ENCODE measurements at regions not wholly inside any gene's neighbourhood (a gene's known extent, or its start where the extent isn't known, plus 50 kb on each side); places are given as distances from the start of the nearest gene placed in this dataset.
A peak's percentile ranks its signal among the peaks of the same experiment; 100 is the strongest.

DNA sequence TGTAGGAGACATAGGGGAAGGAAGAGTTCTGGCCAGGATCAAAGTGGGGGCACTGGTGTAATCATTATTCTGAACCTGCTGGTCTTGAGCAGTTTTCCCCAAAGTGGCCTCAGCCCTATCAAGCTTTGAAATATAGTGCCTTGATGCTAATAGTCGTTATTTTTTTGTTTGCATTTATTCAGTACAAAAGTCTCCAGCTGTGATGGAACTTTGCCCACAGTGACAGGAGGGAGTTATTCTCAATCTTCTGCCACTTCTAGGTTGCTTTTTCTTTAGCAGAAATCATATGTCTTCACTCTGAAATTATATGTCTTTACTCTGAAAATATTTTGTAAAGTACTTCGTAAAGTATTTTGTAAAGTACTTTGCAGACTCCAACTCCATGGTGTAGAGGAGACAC, 93.1 kb downstream of the FAT3 start:
- no peak for DNase-seq (ENCODE audit: low read depth)

DNA sequence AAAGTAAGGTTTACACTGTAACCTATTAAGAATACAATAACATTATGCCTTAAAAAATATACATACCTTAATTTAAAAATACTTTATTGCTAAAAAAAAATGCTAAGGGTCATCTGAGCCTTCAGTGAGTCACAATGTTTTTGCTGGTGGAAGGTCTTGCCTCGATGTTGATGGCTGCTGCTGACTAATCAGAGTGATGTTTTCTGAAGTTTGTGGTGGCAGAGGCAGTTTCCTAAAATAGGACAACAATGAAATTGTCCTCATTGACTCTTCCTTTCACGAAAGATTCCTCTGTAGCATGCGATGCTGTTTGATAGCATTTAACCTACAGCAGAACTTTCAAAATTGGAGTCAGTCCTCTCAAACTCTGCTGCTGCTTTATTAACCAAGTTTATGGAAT, 97.6 kb downstream of the FAT3 start:
- peak; percentile 56 for DNase-seq (ENCODE audit: low read depth)

DNA sequence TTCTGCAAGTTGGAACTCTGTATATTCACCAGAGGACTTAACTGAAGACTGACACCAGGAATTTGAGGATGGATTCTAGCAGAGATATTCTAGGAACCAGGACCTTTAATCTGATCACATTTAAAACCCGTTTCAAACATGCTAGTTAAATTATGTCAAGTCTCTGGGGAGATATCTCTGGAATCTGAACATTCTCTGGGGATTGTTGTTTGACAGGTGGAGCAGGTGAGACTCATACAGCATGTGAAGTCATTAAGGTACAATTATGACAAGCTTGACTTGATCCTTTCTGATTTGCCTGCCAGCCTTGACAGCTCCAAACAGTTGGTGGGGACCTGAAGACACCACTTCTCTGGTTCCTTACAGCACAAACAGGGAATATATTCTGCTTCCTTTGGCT, 100.3 kb downstream of the FAT3 start:
- DNase-seq (ENCODE audit: low read depth): no peak

DNA sequence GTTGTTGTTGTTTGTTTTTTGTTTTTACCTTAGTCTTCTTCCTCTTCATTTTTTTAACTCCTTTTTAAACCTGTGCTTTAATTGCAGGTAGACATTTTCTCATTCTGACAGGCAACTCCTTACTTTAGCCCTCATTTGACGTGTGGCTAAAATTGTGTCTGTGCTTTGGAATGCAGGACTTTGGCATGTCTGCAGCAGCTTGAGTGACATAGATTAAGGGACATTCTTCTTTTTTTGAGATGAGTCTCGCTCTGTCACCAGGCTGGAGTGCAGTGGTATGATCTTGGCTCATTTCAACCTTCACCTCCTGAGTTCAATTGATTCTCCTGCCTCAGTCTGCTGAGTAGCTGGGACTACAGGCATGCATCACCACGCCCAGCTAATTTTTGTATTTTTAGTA, 100.8 kb downstream of the FAT3 start:
- no peak for DNase-seq (ENCODE audit: low read depth)

DNA sequence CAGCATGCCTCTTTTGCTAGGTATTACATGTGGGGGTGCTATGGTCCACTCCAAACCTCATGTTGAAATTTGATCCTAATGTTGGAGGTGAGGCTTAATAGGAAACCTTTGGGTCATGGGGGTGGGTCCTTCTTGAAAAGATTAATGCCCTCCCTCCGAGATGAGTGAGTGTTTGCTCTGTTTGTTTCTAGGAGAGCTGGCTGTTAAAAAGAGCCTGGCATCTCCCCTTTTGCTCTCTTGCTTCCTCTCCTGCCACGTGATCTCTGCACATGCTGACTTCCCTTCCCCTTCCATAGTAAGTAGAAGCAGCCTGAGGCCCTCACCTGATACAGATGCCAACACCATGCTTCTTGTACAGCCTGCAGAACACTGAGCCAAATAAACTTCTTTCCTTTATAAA, 104.5 kb downstream of the FAT3 start:
- no peak for DNase-seq (ENCODE audit: low read depth)

DNA sequence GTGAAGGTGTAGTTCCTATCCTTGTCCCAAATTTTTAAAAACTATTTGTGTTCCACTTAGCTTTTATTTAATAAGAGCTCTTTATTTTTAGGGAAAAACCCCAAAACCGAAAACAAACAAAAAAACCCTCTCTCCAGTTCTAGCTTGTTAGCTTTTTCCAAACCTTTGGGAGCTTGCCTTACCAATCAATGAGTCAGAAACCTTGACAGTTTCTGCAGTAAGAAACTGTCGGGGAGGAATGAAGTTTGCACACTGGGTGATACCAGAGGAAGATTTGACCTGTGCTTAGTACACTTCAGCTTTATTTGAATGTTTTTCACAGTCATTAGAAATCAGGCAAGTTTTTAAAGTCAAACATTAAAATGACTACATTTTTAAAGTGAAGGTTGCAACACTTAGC, 105.0 kb downstream of the FAT3 start:
- DNase-seq (ENCODE audit: low read depth): peak; percentile 57

DNA sequence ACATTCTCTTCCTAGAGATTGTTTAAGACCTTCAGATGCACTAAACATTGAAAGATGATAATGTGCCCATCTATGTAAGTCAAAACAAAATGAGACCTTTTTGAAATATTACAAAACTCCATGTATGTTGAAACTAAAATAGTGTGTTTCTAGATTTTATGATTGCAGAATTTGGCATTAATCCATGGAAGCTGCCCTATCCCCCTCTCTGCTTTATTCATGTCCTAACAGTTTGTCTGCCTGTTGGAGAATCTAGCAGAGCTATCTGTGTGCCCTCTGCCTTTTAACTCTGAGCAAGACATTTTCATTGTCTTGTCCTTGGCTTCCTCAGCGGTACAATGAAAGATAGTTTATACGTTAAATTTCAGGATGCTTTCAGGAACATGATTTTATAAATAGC, 105.5 kb downstream of the FAT3 start:
- no peak for DNase-seq (ENCODE audit: low read depth)

DNA sequence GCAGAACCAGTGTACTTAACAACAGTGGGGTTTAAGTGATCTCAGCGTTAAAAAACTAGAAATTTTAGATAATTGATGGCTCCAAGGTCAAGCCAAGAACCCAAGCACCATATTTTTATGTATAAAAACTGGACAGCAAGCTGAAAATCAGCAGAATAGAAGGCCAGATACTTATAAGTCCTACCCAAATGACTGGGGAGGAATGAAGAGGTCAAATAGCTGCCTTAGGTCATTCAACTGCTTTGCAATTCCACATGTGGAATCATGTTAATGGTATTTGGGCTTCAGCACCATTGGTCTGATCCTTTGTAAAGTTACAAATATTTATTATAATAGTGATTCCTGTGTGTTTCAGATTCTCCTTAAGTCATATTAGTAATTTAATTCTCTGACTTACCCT, 108.4 kb downstream of the FAT3 start:
- DNase-seq (ENCODE audit: low read depth): peak; percentile 56

DNA sequence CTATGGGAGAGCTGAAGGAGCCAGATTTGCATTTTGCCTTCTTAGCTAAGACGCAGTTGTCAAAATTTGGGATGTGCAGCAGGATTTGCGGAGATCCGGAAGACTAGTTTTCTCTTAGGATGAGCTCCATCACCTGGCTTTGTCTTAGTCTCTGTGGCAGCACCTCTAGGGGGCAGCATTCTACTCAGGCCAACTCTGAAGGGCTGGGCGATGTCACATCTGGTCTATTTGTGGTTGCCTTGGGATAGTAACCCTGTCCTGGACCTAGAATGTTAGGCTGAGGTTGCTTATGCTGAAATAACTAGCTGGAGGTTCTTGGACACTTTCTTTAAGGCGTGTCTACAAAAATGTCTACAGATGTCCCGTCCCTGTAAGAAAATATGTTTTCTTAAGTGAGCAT, 116.2 kb downstream of the FAT3 start:
- DNase-seq (ENCODE audit: low read depth): no peak

DNA sequence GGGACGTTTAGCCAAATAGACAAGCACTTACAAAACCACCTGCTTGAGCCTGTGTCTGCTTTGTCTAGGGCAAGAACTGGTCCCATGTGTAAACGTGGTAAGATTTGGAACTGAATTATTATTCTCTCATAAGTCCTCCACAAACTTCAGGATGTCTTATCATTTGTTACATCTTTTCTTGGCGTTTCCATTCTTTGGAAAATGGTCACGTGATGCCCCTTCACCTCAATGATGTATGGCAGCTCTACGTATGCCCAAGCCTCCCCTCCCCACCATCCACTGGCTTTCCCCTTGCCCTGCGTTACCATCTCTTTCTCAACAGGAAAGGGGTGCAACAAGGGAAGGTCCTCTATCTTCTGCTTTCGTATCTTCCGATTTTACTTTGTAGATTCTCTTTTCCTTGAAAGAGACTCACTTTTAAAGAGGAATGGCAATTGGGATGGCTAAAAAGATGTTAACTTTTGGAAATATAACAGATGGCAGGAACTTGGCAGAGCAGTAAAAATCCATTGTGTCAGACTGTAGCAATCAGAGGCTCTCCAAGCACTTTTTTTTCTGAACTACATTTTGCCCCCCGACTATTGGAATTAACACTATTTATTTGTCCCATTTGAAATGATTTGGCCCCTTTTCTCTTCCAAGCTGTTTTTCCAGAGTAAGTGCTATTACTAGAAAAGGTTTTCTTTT, 117.6 kb downstream of the FAT3 start:
- no peak for DNase-seq (ENCODE audit: low read depth)

DNA sequence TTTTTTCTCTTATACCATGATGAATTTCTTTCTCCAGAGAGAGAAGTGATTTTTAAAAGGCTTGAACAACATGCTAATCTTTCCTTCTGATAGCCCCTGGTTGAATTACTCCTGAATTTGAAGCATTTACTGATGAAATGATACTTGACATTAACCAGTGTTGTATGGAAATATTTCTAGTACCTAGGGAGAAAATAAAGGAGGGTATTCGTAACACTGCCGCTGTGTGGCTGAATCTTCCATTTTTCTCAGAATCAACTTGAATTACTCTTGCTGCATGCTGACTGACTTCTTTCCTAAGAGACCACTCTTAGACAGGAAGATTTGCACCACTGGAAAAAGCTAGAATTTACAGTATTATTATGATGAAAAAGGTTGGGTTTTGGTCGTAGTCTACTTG, 118.3 kb downstream of the FAT3 start:
- DNase-seq (ENCODE audit: low read depth): no peak

DNA sequence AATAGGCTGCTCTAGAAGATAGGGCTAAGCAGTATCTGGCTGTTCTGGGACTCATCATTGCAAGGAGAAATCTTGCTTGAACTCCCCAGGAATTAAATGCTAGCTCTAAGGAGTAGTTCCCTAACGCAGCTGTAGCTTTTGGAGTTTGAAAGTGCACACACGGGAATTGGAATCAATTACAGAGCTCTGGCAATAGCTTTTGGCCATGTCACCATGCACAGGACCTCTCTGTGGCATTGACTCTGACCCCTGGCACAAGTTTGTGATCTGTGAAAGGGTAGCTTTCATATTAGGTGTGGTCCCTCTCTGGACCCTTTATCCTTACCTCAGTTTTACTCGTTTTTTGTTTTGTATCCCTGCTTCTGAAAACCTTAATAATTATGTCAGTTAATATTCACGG, 121.6 kb downstream of the FAT3 start:
- DNase-seq (ENCODE audit: low read depth): no peak

DNA sequence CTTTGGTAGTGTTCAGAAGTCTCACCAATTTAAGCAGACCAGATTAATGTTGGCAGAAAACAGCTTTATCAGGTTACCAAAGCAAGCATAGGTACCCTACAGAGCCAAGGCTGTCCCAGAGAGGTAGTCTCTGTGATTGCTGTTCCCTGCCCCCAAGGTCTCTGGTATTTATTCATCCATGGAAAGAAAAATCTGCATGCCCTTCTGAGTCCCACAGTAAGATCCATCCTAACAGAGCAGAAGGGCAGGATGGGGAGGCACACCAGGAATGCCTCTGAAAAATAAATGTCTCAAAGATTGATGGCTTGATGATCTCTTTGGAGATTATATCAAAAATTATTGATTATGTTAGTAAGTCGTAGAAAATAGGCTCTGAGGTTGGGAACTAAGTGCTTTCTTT, 122.8 kb downstream of the FAT3 start:
- DNase-seq (ENCODE audit: low read depth): no peak

DNA sequence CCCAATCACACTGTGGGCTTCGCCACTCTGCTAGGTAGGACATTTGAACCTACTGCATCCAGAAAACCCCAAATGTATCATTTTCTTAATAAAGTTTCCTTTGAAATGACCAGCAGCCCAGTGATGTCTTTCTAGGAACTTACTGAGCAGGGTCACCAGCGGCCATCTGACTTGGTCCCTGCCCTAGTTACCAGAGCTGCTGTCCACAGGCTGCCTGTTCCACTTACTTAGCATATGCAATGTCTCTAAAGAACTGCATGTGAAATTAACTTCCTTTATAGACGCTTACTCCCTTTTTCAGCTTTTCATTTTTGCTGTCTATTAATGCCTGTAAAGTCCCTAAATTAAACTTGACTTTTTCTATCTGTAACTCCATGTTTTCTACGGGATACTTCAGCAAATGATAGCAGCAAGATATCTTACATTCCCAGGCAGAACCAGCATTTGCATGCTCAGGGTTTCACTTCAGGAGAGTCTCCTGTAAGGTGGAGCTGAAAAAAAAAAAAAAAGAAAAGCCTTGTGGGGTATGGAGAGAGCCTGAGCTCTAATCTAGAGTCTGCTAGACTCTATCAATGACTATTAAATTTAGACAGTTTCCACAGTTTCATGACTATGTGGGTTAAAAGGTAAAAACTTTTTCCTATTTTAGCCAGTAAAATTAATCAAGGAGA, 125.0 kb downstream of the FAT3 start:
- DNase-seq (ENCODE audit: low read depth): no peak

DNA sequence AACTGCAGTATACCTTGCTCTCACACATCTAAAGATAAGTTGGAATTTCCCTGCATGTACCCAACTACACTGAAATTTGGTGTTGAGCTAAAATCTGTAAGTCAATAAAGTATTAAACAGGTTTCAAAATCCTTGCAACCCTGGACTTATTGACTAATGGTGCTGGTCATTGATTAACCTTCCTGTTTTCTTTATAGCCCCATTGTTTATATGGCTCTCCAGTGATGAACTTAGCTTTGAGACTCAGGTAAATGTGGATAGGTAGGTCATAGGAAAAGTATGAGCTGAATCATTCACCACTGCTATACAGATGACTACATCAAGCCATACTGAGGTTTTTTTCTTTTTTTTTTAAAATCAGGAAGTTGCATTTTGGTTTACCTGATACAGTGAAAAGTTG, 132.7 kb downstream of the FAT3 start:
- peak; percentile 99 for DNase-seq (ENCODE audit: low read depth)

DNA sequence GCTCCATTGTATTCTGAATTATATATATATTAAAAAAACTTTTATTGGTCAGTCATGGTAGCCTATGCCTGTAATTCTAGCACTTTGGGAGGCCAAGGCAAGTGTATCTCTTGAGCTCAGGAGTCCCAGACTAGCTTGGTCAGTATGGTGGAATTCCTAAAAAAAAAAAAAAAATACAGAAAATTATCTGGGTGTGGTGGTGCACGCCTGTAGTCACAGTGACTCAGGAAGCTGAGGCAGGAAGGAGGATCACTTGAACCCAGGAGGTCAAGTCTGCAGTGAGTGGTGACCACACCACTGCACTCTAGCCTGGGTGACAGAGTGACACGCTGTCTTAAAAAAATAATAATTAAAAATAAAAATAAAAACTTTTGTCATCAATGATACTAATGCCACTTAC, 133.2 kb downstream of the FAT3 start:
- DNase-seq (ENCODE audit: low read depth): peak; percentile 32

DNA sequence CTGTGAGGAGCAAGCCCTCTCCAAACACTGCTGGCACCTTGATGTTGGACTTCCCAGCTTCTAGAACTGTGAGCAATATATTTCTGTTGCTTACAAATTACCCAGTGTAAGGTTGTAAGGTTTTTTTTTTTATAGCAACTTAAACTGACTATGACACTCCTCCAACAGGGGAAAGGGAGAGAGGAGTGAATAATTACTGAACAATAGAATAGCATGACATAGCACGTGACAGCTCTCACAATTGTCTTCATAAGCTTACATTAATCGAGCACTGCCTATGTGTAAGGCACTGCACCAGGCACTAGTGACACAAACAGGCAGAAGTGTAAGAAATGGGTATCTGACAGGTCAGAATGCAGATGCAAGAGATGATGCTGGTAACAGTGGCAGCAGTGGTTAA, 136.9 kb downstream of the FAT3 start:
- no peak for DNase-seq (ENCODE audit: low read depth)

DNA sequence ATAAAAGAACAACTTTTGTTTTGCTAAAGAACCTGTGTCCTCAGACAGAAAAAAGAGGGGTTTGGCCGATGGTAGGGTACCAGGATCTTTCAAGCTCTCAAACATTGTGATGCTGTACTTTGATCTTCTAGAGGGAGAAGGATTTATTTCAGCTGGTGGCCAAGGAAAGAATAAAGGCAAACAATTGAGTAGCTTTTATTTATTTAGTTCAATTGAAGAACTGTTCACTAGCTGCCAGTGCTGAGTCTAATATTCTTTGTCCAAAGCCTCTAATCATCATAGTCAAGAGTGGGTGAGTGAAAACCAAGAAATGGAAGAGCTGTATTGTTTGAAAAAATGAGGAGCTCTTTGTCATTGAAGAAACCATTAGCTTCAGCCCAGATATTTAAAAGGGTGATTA, 138.4 kb downstream of the FAT3 start:
- no peak for DNase-seq (ENCODE audit: low read depth)

DNA sequence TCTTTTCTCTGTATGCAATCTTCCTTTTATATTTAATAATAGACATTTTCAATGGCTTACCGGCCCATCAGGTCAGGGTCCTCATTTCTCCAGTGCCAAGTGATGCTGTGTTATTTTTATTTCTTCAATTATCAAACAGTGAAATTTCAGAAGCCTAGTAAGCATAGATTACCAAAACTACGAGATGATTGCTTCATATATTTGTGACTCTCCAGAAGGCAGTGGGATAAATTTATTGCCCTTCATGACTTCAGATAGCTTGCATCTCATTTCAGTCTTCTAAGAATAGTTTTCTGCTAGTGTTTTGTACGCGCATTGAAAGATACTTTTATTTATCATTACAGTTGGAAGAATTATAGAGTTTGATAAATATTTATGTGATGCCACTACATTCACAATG, 139.6 kb downstream of the FAT3 start:
- no peak for DNase-seq (ENCODE audit: low read depth)

DNA sequence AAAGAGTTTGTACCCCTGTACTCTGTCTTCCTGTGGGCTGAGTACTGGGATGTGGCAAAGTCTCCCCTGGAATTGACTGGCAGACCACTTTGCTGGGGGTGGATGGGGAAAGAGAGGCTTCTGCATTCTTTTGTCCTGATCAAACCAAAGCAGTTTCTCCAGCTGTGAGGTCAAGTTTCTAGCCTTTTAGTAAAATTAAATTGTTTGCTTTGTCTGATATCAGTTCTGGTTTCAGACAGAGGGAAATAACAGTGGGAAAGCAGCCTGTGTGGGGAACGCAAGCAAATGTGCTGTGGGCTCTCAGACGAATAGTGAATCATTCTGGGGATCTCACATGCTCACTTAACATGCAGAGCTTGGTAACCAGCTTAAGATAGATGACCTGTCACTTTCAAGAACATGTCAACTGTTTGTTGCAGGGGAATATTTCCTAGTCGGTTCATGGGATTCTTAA, 151.6 kb downstream of the FAT3 start:
- DNase-seq (ENCODE audit: low read depth): peak; percentile 79

DNA sequence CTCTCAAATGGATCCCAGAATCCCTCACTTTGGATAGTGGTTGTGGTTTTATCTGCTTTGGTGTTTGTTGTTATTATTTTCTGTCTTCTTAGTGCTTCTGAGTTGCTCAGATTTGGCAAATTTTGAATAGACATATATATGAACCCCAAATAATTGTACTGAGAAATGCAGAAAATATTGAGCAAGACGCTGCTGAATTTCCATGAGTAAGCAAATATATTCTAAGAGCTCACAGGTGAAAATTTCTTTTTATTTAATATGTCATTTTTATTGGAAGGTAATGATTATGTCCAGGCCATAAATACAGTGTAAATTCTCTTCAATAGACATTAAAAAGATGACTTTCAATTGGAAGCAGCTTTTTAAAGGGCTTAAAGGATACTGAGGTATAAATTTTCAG, 152.1 kb downstream of the FAT3 start:
- no peak for DNase-seq (ENCODE audit: low read depth)

DNA sequence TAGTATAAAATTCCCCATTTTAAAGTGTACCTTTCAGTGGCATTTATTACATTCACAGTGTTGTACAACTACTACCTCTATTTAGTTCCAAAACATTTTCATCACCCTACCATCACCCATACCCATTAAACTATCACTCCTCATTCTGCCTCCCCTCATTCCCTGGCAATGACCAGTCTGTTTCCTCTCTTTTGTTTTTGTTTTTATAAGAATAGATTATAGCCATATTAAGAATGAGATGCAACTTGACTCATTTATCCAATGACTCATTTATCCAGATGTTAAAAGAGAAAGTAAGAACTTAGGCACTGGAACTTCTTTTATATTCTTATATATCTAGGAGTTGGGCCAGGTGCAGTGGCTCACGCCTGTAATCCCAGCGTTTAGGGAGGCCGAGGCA, 156.3 kb downstream of the FAT3 start:
- DNase-seq (ENCODE audit: low read depth): peak; percentile 81

DNA sequence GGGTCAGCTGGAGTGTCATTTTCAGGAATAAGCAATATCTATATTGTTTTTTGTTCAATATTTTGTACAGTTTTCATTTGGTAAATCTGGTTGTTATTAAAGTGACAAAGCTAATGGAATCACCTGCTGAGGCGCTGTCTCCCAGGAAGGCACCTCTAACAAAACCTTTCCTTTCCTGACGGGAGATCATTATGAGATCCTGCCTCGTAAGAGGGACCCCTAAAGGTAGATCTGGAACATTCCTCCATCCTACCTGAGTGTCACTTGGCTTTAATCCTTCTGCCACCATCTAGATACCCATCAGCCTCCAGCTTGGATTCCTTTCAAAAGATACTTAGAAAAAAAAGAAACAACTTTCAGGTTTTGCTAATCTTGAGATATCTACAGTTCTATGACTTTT, 157.7 kb downstream of the FAT3 start:
- no peak for DNase-seq (ENCODE audit: low read depth)

DNA sequence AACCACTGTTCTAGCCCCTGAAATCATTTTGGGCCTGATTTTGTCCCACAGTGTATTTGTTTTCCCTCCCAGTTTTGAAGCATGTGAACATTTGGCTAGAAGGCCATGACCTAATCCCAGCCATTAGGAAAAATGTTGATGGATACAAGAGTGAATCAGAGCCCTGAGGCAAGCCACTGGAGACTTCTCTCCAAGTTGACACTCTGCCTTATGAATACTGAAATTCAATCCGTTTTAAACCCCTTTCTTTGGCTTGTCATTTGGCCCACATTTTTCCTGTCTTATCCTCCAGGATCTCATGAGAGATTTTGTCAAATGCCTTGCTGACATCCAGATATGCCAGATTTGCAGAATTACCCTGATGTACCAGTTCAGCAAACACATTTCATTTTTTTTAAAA, 158.8 kb downstream of the FAT3 start:
- DNase-seq (ENCODE audit: low read depth): peak; percentile 84

Measured in renal cortical epithelial cell (primary cell).